Ovary (tissue), 7 donors: ENCODE measurements at regions not wholly inside any gene's neighbourhood (a gene's known extent, or its start where the extent isn't known, plus 50 kb on each side); places are given as distances from the start of the nearest gene placed in this dataset.

ENCODE experiments used
- DNase-seq, 5 donors: peaks; one replicate each; pipeline ENCODE4 v3.0.0-alpha.2; 2019 to 2020
- H3K27ac ChIP-seq, 2 donors: fragments of 200-600 bp; one replicate each; pipeline versions ENCODE4 v1.5.1 to v1.8.0; 2019 to 2022
- H3K27me3 ChIP-seq: fragments of 200-600 bp; one replicate; pipeline ENCODE4 v1.8.0; 2022
- H3K36me3 ChIP-seq: fragments of 200-600 bp; sonication (generic); one replicate; pipeline ENCODE4 v1.5.1; 2019
- H3K4me1 ChIP-seq: one replicate; pipeline ENCODE4 v1.8.1; 2013; ENCODE audit warnings: mild to moderate bottlenecking, moderate library complexity; ENCODE audit not compliant: insufficient read depth
- H3K4me3 ChIP-seq: fragments of 200-600 bp; sonication (generic); one replicate; pipeline ENCODE4 v1.5.1; 2017
- H3K9me3 ChIP-seq, 2 donors: fragments of 200-600 bp in 1 of 2; sonication (generic) in 1 of 2; one replicate each; pipeline versions ENCODE4 v1.5.1 to v1.8.1; 2013 to 2019; ENCODE audit warnings: mild to moderate bottlenecking in 1 of 2, moderate library complexity in 1 of 2
- EP300 ChIP-seq: sonication (generic); formaldehyde crosslinking; IDR thresholded peaks from one replicate; pipeline ENCODE4 v1.6.1; 2017; ENCODE audit warnings: antibody characterized with exemption
- POLR2A ChIP-seq: fragments of 450-650 bp; IDR thresholded peaks from one replicate; pipeline ENCODE4 v1.6.1; 2017; ENCODE audit warnings: antibody characterized with exemption, mild to moderate bottlenecking, moderate library complexity
- WGBS, 3 donors: extraction: QIAGEN DNeasy Blood & Tissue Kit in 1 of 3; methylation state at CpG; one replicate each; pipeline versions ENCODE4 v1.1.5 to v1.1.7; 2013 to 2017; 5-methylcytosine and 5-hydroxymethylcytosine counted together
- intact Hi-C, 4 donors: fragments of 100-400 bp; cut with DNase I; formaldehyde crosslinking; loops; one replicate each; pipeline versions ENCODE4 v1.11.0 to v1.15.1; 2022 to 2023
- TF ChIP-seq, protein P1 (sequence below), 3 donors: fragments of 450-650 bp in 2 of 3; fragments of 200-600 bp in 1 of 3; IDR thresholded peaks; one replicate each; pipeline versions ENCODE4 v1.5.1 to v1.8.0; 2016 to 2022; ENCODE audit warnings: antibody characterized with exemption in 3 of 3, mild to moderate bottlenecking in 1 of 3
- donor health status: DM: no; HTN: no; CAD: no; lungs with moderate emphysema.
- donor health status: DM: no; HTN: no; CAD: no.
- donor health status: Bipolar disorder and iron deficiency.
- donor health status: DM: no; HTN: no; CAD: no.
- donor health status: DM: yes; HTN: yes; CAD: no.

GRCh38 chr2:42987112-42987922 lies 194.9 kb upstream of the HAAO start:
- Histone ChIP-seq H3K9me3 (no peaks in the 10 kb centered on the region), H3K4me1 (no peaks in the 10 kb centered on the region), H3K36me3 (no peaks in the 10 kb centered on the region), H3K27ac (no peak overlapping the region), H3K4me3 (no peak overlapping the region), H3K27me3 (no peaks in the 10 kb centered on the region)
- peak in 1 of 5 donors; percentile 6 for DNase-seq
- TF ChIP-seq EP300 (no peak), POLR2A (no peak)
- TF ChIP-seq, protein P1, sequence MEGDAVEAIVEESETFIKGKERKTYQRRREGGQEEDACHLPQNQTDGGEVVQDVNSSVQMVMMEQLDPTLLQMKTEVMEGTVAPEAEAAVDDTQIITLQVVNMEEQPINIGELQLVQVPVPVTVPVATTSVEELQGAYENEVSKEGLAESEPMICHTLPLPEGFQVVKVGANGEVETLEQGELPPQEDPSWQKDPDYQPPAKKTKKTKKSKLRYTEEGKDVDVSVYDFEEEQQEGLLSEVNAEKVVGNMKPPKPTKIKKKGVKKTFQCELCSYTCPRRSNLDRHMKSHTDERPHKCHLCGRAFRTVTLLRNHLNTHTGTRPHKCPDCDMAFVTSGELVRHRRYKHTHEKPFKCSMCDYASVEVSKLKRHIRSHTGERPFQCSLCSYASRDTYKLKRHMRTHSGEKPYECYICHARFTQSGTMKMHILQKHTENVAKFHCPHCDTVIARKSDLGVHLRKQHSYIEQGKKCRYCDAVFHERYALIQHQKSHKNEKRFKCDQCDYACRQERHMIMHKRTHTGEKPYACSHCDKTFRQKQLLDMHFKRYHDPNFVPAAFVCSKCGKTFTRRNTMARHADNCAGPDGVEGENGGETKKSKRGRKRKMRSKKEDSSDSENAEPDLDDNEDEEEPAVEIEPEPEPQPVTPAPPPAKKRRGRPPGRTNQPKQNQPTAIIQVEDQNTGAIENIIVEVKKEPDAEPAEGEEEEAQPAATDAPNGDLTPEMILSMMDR (IDR thresholded peaks at IDR 0.05), result no peak
- intact Hi-C loops, result no loop called here
- 92 to 93% (median 92%) methylated on average over 8 of the region's 8 CpGs for WGBS, 3 donors

DNA sequence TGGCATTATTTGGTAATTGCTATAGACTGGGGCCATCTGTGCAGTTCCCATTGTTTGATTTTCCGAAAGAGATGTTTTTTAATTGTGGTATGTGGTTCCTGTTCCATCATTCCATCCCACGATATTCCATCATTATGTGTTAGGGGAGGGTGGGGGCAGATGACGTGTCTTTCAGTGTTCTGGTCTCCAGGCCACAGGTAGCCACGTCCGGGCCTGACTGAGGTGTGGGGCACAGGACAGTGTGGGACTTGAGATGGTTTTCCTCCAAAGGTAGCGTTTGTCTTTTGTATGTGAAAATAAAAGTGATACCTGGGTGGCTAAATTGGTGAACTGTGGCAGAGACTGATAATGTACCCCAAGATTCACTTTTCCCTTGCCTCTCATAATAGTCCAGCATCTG lies 192.2 kb upstream of the HAAO start:
- intact Hi-C loops, result no loop called here
- peak in 2 of 5 donors; percentile 11 to 12 for DNase-seq
- Histone ChIP-seq H3K4me3 (no peak overlapping the region), H3K27ac (no peak overlapping the region), H3K36me3 (no peaks in the 10 kb centered on the region), H3K4me1 (no peaks in the 10 kb centered on the region), H3K27me3 (no peaks in the 10 kb centered on the region), H3K9me3 (no peaks in the 10 kb centered on the region)
- WGBS, 3 donors, result 71 to 81% (median 74%) methylated on average over 6 of the region's 6 CpGs
- TF ChIP-seq POLR2A, result no peak
- no peak for TF ChIP-seq EP300
- TF ChIP-seq, protein P1 (IDR thresholded peaks at IDR 0.05), result no peak

DNA sequence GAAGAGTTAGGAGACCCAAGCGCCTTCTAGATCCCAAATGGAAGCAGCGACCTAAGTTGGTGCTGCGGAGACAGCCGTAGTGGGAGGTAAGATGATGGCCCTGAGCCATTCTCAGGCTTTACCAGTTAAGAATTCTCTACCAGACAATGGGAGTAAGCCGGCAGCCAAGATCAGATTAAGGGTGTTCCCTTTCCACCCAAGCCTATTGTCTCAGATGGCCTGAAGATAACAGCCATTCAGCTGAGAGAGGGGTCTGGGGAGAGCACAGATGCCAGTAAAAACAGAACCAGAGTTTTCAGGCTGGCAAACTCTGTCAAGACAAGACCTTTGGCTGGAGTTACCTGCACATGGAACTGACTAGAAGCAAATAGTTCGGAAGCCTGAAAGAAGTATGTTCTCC lies 191.7 kb upstream of the HAAO start:
- Histone ChIP-seq H3K27me3 (no peaks in the 10 kb centered on the region), H3K36me3 (no peaks in the 10 kb centered on the region), H3K27ac (no peak overlapping the region), H3K4me1 (no peaks in the 10 kb centered on the region), H3K9me3 (no peaks in the 10 kb centered on the region), H3K4me3 (no peak overlapping the region)
- peak in 1 of 5 donors; percentile 4 for DNase-seq
- 85 to 95% (median 93%) methylated on average over 6 of the region's 6 CpGs for WGBS, 3 donors
- TF ChIP-seq, protein P1 (IDR thresholded peaks at IDR 0.05), result no peak
- TF ChIP-seq POLR2A (no peak), EP300 (no peak)
- intact Hi-C loops, result no loop called here

DNA sequence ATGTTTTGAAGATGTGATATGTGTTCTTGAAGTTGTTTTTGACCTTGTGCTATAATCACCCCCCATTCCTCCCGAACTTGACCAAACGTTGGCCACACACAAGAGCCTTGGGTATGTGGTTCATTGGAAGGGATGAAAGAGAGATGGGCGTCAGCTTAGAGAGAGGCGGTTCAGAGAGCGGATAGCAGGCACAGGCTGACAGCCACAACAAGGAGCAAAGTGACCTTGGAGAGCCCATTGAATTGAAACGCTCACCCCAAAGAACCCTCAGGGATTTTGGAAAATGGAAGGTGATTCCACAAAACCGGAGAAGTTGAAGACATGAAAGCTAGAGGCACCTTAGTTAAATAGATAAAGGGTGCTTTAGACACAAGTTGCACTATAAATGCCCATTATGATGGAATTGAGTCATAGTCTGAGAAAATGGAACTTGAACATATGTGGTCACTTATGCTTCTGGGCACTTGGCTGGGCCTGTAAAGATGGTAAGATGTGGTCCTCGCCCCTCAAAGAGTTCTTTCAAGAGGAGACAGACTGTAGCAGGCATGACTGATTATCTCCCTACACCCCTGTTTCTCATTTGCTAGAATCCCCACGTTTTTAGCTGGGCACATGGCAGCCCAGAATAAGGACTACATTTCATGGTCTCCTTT lies 188.5 kb upstream of the HAAO start:
- 77 to 83% (median 80%) methylated on average over 9 of the region's 9 CpGs for WGBS, 3 donors
- H3K4me3 ChIP-seq, result no peak overlapping the region
- no peak overlapping the region for H3K27ac ChIP-seq
- intact Hi-C loops, result no loop called here
- H3K9me3 ChIP-seq, result no peaks in the 10 kb centered on the region
- no peak for TF ChIP-seq POLR2A
- TF ChIP-seq, protein P1 (IDR thresholded peaks at IDR 0.05), result no peak
- TF ChIP-seq EP300, result no peak
- no peaks in the 10 kb centered on the region for H3K4me1 ChIP-seq
- DNase-seq, result peak in 1 of 5 donors; percentile 8
- H3K27me3 ChIP-seq, result no peaks in the 10 kb centered on the region
- no peaks in the 10 kb centered on the region for H3K36me3 ChIP-seq
